PC-3 (cell line): ENCODE measurements at regions not wholly inside any gene's neighbourhood (a gene's known extent, or its start where the extent isn't known, plus 50 kb on each side); places are given as distances from the start of the nearest gene placed in this dataset.

Source experiments
- ATAC-seq: fragments of 200-7000 bp; cut with Tn5 transposase; 2 replicates; pipeline ENCODE4 v1.9.1; 2020; ENCODE audit warnings: mild to moderate bottlenecking, moderate library complexity
- BruUV-seq: library from RNA; stranded (reverse); fragments of 400-500 nt; replicated peaks from 2 replicates; lab custom pipeline; 2021; lab: Mats Ljungman, UMichigan
- CTCF ChIA-PET: fragments of 300-600 bp; sonication (Branson Sonifier 250); formaldehyde crosslinking; loops from one replicate; lab custom pipeline; 2022; ENCODE audit warnings: antibody characterized with exemption; lab: Charles Lee
- POLR2A ChIA-PET: fragments of 300-600 bp; sonication (Branson Sonifier 250); formaldehyde crosslinking; loops from one replicate; lab custom pipeline; 2022; ENCODE audit warnings: antibody characterized with exemption; ENCODE audit not compliant: unreplicated experiment; lab: Charles Lee
- DNase-seq: peaks from one replicate; pipeline ENCODE4 v3.0.0-alpha.2; 2015
- H2AFZ ChIP-seq: fragments of 300-600 bp; sonication (generic); 2 replicates; pipeline ENCODE4 v1.6.0; 2016; ENCODE audit warnings: antibody characterized with exemption, low read length
- H3F3A ChIP-seq: fragments of 300-600 bp; sonication (generic); one replicate; pipeline ENCODE4 v1.6.0; 2017; ENCODE audit warnings: antibody characterized with exemption, low read length, control low read depth, mild to moderate bottlenecking; ENCODE audit not compliant: unreplicated experiment
- H3K27ac ChIP-seq: fragments of 300-600 bp; sonication (generic); 2 replicates; pipeline ENCODE4 v1.5.1; 2016; ENCODE audit warnings: mild to moderate bottlenecking, low read length
- H3K27me3 ChIP-seq: fragments of 300-600 bp; sonication (generic); 2 replicates; pipeline ENCODE4 v1.6.1; 2016; ENCODE audit warnings: low read length, mixed read lengths
- H3K36me3 ChIP-seq: fragments of 300-600 bp; sonication (generic); 2 replicates; pipeline ENCODE4 v1.6.1; 2016; ENCODE audit warnings: low read depth, mixed run types, low read length, mixed read lengths
- H3K4me1 ChIP-seq: fragments of 300-600 bp; sonication (generic); 2 replicates; pipeline ENCODE4 v1.5.1; 2016; ENCODE audit warnings: low read length; ENCODE audit not compliant: insufficient read depth
- H3K4me2 ChIP-seq: fragments of 300-600 bp; sonication (generic); 2 replicates; pipeline ENCODE4 v1.6.0; 2016; ENCODE audit warnings: low read length
- H3K4me3 ChIP-seq: fragments of 300-600 bp; sonication (generic); 2 replicates; pipeline ENCODE4 v1.5.1; 2016; ENCODE audit warnings: mild to moderate bottlenecking, low read length, mixed read lengths
- H3K79me2 ChIP-seq: fragments of 300-600 bp; sonication (generic); 2 replicates; pipeline ENCODE4 v1.6.1; 2017; ENCODE audit warnings: low read length, mixed read lengths
- H3K9ac ChIP-seq: fragments of 300-600 bp; sonication (generic); 2 replicates; pipeline ENCODE4 v1.6.0; 2016; ENCODE audit warnings: mild to moderate bottlenecking, low read length
- H3K9me2 ChIP-seq: fragments of 300-600 bp; sonication (generic); replicated peaks from 2 replicates; pipeline ENCODE4 v1.6.1; 2016; ENCODE audit warnings: mixed run types, low read length, mixed read lengths
- H3K9me3 ChIP-seq: fragments of 300-600 bp; sonication (generic); 2 replicates; pipeline ENCODE4 v1.6.1; 2016; ENCODE audit warnings: low read length, mixed read lengths
- H4K20me1 ChIP-seq: fragments of 300-600 bp; sonication (generic); 2 replicates; pipeline ENCODE4 v1.6.1; 2016; ENCODE audit warnings: low read length, mixed read lengths
- CTCF ChIP-seq: fragments of 300-600 bp; sonication (generic); conservative IDR thresholded peaks from 2 replicates; pipeline ENCODE4 v1.5.1; 2017; ENCODE audit warnings: antibody characterized with exemption, low read depth, mild to moderate bottlenecking, low read length
- EZH2 ChIP-seq: fragments of 300-600 bp; sonication (generic); IDR thresholded peaks from one replicate; pipeline ENCODE4 v1.6.1; 2017; ENCODE audit warnings: antibody characterized with exemption, mild to moderate bottlenecking, low read length; ENCODE audit not compliant: unreplicated experiment
- EZH2phosphoT487 ChIP-seq: fragments of 300-600 bp; sonication (generic); IDR thresholded peaks from 2 replicates; pipeline ENCODE4 v1.6.1; 2018; ENCODE audit warnings: mild to moderate bottlenecking, antibody characterized with exemption, low read length, borderline replicate concordance
- intact Hi-C: fragments of 100-400 bp; cut with micrococcal nuclease; formaldehyde crosslinking; loops from 2 replicates; pipeline ENCODE4 v1.9.0; 2023

- H3K9ac ChIP-seq: no peak overlapping the region
Measured at GRCh38 chr15:26103002-26103404, 239.9 kb upstream of the ATP10A start.

GRCh38 chr15:26102365-26102764 is 239.2 kb upstream of the ATP10A start:
- ChIA-PET POLR2A (no interaction called here), CTCF (no interaction called here)
- Histone ChIP-seq H3K79me2 (no peaks in the 10 kb centered on the region), H3F3A (no peaks in the 10 kb centered on the region), H3K27me3 (no peaks in the 10 kb centered on the region), H3K36me3 (no peaks in the 10 kb centered on the region), H3K9me2 (no peaks in the 10 kb centered on the region), H3K4me3 (no peak overlapping the region), H3K4me2 (no peak overlapping the region), H3K9me3 (peaks cover 10% of the 10 kb centered on the region), H3K27ac (no peak overlapping the region), H3K9ac (no peak overlapping the region), H3K4me1 (no peaks in the 10 kb centered on the region), H2AFZ (no peak overlapping the region), H4K20me1 (no peaks in the 10 kb centered on the region)
- no peak for DNase-seq
- intact Hi-C loops: no loop called here
- BruUV-seq: no TSS peak
- no peak for TF ChIP-seq EZH2
- TF ChIP-seq CTCF: no peak
- TF ChIP-seq EZH2phosphoT487: no peak
- no peak for ATAC-seq

More at GRCh38 chr15:26103002-26103404, 239.9 kb upstream of the ATP10A start:
- Histone ChIP-seq H3K79me2 (no peaks in the 10 kb centered on the region), H3K4me3 (no peak overlapping the region; the same call in 1 of the 2 replicates), H3K27ac (no peak overlapping the region), H2AFZ (peak overlapping the region; percentile 31; the same call in 1 of the 2 replicates), H3K27me3 (no peaks in the 10 kb centered on the region), H3K4me2 (peak overlapping the region; percentile 24; the same call in 1 of the 2 replicates), H3K9me2 (no peaks in the 10 kb centered on the region), H4K20me1 (no peaks in the 10 kb centered on the region), H3F3A (no peaks in the 10 kb centered on the region), H3K36me3 (no peaks in the 10 kb centered on the region), H3K4me1 (no peaks in the 10 kb centered on the region), H3K9me3 (peaks cover 10% of the 10 kb centered on the region)
- BruUV-seq: no TSS peak
- POLR2A ChIA-PET: no interaction called here
- TF ChIP-seq EZH2phosphoT487: no peak
- TF ChIP-seq EZH2: no peak
- TF ChIP-seq CTCF: no peak
- CTCF ChIA-PET: no interaction called here
- intact Hi-C loops: no loop called here
- peak; percentile 55 for DNase-seq
- ATAC-seq: no peak

GRCh38 chr15:26101443-26101842 is 238.3 kb upstream of the ATP10A start:
- no peaks in the 10 kb centered on the region for H3F3A ChIP-seq
- intact Hi-C loops: no loop called here
- H3K9me3 ChIP-seq: peaks cover 6% of the 10 kb centered on the region
- POLR2A ChIA-PET: no interaction called here
- no peaks in the 10 kb centered on the region for H4K20me1 ChIP-seq
- no peaks in the 10 kb centered on the region for H3K9me2 ChIP-seq
- no TSS peak for BruUV-seq
- H2AFZ ChIP-seq: no peak overlapping the region
- no peak overlapping the region for H3K4me3 ChIP-seq
- no peaks in the 10 kb centered on the region for H3K36me3 ChIP-seq
- TF ChIP-seq CTCF (no peak), EZH2 (no peak), EZH2phosphoT487 (no peak)
- H3K27ac ChIP-seq: no peak overlapping the region
- DNase-seq: no peak
- no peaks in the 10 kb centered on the region for H3K79me2 ChIP-seq
- H3K4me2 ChIP-seq: no peak overlapping the region
- no peak for ATAC-seq
- H3K4me1 ChIP-seq: no peaks in the 10 kb centered on the region
- no peak overlapping the region for H3K9ac ChIP-seq
- CTCF ChIA-PET: no interaction called here
- no peaks in the 10 kb centered on the region for H3K27me3 ChIP-seq
